Neutrophil (primary cell): ENCODE measurements at regions not wholly inside any gene's neighbourhood (a gene's known extent, or its start where the extent isn't known, plus 50 kb on each side); places are given as distances from the start of the nearest gene placed in this dataset.

ENCODE experiments used
- H3K27ac ChIP-seq: fragments of 200-600 bp; sonication (generic); 2 replicates; pipeline ENCODE4 v1.5.1; 2016; ENCODE audit warnings: mild to moderate bottlenecking, moderate library complexity
- H3K27me3 ChIP-seq: fragments of 200-600 bp; sonication (generic); 2 replicates; pipeline ENCODE4 v1.6.0; 2016; ENCODE audit warnings: mild to moderate bottlenecking
- H3K36me3 ChIP-seq: fragments of 200-600 bp; sonication (generic); 2 replicates; pipeline ENCODE4 v1.5.1; 2017
- H3K4me1 ChIP-seq, 2 experiments: fragments of 200-600 bp in 1 of 2; sonication (generic) in 1 of 2; 1 replicate in 1 of 2; 2 replicates in 1 of 2; pipeline versions ENCODE4 v1.5.1 to v1.6.1; 2013 to 2016; ENCODE audit warnings: low read depth in 1 of 2, low read length in 1 of 2, mild to moderate bottlenecking in 1 of 2, moderate library complexity in 1 of 2; ENCODE audit not compliant: control insufficient read depth in 1 of 2, insufficient read depth in 1 of 2
- H3K4me3 ChIP-seq, 2 experiments: fragments of 200-600 bp in 1 of 2; sonication (generic) in 1 of 2; 1 replicate in 1 of 2; 2 replicates in 1 of 2; pipeline ENCODE4 v1.5.1; 2013 to 2016; ENCODE audit warnings: low read depth in 1 of 2, low read length in 1 of 2, mild to moderate bottlenecking in 1 of 2, moderate library complexity in 1 of 2
- H3K9me3 ChIP-seq: fragments of 200-600 bp; sonication (generic); 2 replicates; pipeline ENCODE4 v1.5.1; 2016
- TF ChIP-seq, protein P1 (sequence below): fragments of 200-600 bp; sonication (generic); IDR thresholded peaks from 2 replicates; pipeline ENCODE4 v1.5.1; 2016; ENCODE audit warnings: antibody characterized with exemption

DNA sequence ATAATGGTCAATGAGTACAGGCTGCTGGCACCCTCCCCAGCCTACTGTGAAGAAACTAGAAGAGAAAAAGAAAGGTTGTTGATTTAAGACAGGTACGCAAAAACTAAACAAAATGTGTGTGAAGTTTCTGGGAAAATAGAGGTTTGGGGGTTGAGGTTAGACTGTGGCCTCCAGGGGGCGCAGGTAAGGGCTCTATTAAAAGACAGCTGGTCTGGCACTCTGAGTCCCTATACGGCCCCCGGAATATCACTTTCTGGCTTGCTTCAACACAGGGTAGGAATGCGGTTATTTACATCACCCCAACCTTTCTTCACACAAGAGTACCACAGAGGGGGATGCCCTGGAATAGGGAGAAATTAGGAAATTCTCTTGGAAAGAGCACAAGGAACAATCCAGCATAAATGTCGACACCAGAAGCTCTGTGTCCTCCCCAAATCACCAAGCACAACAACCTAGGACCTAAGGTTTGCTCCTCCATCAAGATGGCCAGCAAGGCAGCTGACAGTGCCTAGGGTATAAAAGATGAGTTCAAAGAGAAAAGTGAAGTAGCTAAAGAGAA, 480.8 kb upstream of the KLHL29 start:
- H3K36me3 ChIP-seq: no peaks in the 10 kb centered on the region
- TF ChIP-seq, protein P1, sequence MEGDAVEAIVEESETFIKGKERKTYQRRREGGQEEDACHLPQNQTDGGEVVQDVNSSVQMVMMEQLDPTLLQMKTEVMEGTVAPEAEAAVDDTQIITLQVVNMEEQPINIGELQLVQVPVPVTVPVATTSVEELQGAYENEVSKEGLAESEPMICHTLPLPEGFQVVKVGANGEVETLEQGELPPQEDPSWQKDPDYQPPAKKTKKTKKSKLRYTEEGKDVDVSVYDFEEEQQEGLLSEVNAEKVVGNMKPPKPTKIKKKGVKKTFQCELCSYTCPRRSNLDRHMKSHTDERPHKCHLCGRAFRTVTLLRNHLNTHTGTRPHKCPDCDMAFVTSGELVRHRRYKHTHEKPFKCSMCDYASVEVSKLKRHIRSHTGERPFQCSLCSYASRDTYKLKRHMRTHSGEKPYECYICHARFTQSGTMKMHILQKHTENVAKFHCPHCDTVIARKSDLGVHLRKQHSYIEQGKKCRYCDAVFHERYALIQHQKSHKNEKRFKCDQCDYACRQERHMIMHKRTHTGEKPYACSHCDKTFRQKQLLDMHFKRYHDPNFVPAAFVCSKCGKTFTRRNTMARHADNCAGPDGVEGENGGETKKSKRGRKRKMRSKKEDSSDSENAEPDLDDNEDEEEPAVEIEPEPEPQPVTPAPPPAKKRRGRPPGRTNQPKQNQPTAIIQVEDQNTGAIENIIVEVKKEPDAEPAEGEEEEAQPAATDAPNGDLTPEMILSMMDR: no peak

GRCh38 chr2:22907330-22907729, 477.6 kb upstream of the KLHL29 start:
- Histone ChIP-seq H3K4me1 (no peaks in the 10 kb centered on the region), H3K9me3 (no peaks in the 10 kb centered on the region), H3K4me3 (no peak overlapping the region), H3K36me3 (no peaks in the 10 kb centered on the region), H3K27ac (no peak overlapping the region), H3K27me3 (no peaks in the 10 kb centered on the region)
- TF ChIP-seq, protein P1: no peak

More for the DNA sequence above, 480.8 kb upstream of the KLHL29 start:
- Histone ChIP-seq H3K27ac (no peak overlapping the region), H3K27me3 (no peaks in the 10 kb centered on the region), H3K9me3 (no peaks in the 10 kb centered on the region), H3K4me1 (no peaks in the 10 kb centered on the region), H3K4me3 (no peak overlapping the region)

- TF ChIP-seq, protein P1: no peak
- no peaks in the 10 kb centered on the region for H3K9me3 ChIP-seq
- H3K27ac ChIP-seq: no peak overlapping the region
- no peaks in the 10 kb centered on the region for H3K36me3 ChIP-seq
- H3K4me3 ChIP-seq: no peak overlapping the region
- no peaks in the 10 kb centered on the region for H3K4me1 ChIP-seq
- no peaks in the 10 kb centered on the region for H3K27me3 ChIP-seq
These were observed 472.6 kb upstream of the KLHL29 start for GRCh38 chr2:22912398-22912797.

GRCh38 chr2:22929998-22930397, 455.0 kb upstream of the KLHL29 start:
- Histone ChIP-seq H3K27me3 (no peaks in the 10 kb centered on the region), H3K4me1 (no peaks in the 10 kb centered on the region), H3K36me3 (no peaks in the 10 kb centered on the region), H3K9me3 (no peaks in the 10 kb centered on the region), H3K27ac (no peak overlapping the region), H3K4me3 (no peak overlapping the region)
- TF ChIP-seq, protein P1: no peak

- H3K27ac ChIP-seq: no peak overlapping the region
- H3K4me1 ChIP-seq: no peaks in the 10 kb centered on the region
- H3K4me3 ChIP-seq: no peak overlapping the region
- no peaks in the 10 kb centered on the region for H3K27me3 ChIP-seq
- TF ChIP-seq, protein P1: no peak
- no peaks in the 10 kb centered on the region for H3K9me3 ChIP-seq
- no peaks in the 10 kb centered on the region for H3K36me3 ChIP-seq
These were observed 454.2 kb upstream of the KLHL29 start for GRCh38 chr2:22930781-22931180.

DNA sequence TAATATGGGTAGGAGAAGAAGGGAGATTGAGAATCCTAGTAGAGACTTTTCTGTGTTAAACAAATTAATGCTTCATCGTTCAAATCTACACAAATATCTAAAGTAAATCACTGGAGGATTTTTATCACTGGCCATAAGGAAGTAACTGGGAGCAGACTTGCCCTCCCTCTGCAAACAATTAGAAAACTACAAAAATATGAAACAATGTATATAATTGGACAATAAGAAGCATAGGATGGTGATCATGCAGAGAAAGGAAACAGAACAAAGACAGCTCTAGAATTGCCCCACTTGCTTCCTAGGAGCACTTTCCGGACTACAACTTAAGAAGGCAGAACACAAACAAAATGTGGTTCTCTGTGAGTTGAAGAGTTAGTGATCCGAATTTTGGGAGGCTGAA, 452.7 kb upstream of the KLHL29 start:
- H3K36me3 ChIP-seq: no peaks in the 10 kb centered on the region
- no peaks in the 10 kb centered on the region for H3K9me3 ChIP-seq
- TF ChIP-seq, protein P1: no peak
- H3K27ac ChIP-seq: no peak overlapping the region
- no peaks in the 10 kb centered on the region for H3K4me1 ChIP-seq
- H3K4me3 ChIP-seq: no peak overlapping the region
- no peaks in the 10 kb centered on the region for H3K27me3 ChIP-seq
